Activated CD4-positive, alpha-beta T cell treated with anti-CD3 and anti-CD28 coated beads, Interleukin-2, Interleukin-4, amounts not matched to agents 100 ng/mL and 50 ng/mL, durations not matched to agents 16 hours and 8 hours (primary cell): ENCODE measurements at regions not wholly inside any gene's neighbourhood (a gene's known extent, or its start where the extent isn't known, plus 50 kb on each side); places are given as distances from the start of the nearest gene placed in this dataset.

ENCODE experiments used
- DNase-seq: peaks from one replicate; pipeline ENCODE4 v3.0.0-alpha.2; 2020; ENCODE audit warnings: low spot score

DNA sequence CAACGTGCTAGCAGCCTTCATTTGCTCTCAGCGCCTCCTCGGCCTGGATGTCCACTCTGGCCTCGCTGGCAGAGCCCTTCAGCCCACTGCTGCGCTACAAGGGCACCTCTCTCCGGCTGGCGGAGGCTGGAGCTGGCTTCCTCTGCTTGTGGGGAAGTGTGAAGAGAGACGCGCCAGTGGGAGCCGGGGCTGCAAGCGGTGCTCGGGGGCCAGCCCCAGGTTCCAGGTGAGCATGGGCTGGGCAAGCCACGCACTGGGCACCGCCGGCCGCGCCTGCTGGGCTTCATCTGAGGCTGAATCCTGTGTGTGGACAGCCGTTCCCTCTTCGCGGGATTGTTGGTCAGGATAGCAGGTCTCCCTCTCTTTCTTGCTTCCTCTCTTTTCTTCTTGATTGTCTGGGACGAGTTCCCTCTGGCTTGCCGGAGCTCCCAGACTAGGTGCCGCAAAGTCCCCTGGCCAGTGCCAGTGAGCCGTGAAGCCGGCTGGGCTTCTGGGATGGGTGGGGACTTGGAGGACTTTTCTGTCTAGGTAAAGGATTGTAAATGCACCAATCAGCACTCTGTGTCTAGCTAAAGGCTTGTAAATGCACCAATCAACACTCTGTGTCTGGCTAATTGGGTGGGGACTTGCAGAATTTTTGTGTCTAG is 165.0 kb downstream of the HEPH start:
- DNase-seq: no peak

DNA sequence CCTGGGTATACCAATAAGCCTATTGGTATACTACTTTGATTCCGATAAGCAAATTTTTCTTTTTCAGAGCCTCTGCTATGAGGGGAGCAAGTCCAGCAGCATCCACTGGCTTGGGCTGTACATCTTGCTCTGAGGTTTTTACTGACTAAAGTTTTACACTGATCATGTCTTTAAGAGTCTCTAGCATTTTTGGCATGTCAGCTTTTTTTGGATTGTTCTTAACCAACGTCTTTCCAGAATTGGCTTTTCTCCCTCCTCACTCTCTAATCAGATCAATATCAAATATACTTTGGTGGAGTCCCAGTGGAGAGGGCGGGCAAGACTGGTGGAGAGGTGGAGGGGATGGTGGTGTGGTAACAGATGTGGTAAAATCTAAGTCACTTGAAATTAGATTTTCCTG is 196.8 kb downstream of the HEPH start:
- no peak for DNase-seq

DNA sequence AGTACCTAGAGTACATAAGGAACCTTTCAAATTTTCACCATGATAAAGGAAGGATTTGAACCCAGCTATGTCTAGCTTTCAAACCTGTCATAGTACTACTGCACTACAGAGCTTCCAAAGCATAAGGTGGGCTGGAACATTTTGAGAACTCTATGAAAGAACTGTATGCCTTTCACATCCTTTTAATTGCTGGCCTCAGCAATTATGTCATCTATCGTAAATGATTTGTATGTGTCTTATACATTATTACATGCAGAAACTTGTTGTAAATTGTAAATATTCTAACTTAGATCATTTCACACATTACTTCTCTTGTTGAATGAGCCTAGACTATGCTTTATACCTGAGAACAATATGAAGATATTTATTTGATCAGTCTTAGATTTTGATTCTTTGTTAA is 220.7 kb downstream of the HEPH start:
- no peak for DNase-seq

DNA sequence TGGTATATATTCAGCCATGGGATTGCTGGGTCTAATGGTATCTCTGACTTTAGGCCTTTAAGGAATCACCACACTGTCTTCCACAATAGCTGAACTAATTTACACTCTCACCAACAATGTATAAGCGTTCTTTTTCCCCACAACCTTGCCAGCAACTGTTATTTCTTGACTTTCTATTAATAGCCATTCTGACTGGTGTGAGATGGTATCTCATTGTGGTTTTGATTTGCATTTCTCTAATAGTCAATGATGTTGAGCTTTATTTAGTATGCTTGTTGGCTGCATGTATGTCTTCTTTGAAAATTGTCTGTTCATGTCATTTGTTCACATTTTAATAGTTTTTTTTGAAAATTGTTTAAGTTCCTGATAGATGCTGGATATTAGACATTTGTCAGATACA is 235.2 kb downstream of the HEPH start:
- no peak for DNase-seq

DNA sequence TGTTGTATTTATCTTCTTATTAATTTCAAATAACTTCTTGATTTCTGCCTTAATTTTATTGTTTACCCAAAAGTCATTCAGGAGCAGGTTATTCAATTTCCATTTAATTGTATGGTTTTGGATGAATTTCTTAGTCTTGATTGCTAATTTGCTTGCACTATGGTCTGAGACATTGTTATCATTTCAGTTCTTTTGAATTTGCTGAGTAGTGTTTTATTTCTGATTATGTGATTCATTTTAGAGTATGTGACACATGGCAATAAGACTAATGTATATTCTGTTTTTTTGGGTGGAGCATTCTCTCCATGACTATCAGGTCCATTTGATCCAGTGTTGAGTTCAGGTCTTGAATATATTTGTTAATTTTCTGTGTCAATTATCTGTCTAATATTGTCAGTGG is 236.7 kb downstream of the EDA2R start:
- no peak for DNase-seq

DNA sequence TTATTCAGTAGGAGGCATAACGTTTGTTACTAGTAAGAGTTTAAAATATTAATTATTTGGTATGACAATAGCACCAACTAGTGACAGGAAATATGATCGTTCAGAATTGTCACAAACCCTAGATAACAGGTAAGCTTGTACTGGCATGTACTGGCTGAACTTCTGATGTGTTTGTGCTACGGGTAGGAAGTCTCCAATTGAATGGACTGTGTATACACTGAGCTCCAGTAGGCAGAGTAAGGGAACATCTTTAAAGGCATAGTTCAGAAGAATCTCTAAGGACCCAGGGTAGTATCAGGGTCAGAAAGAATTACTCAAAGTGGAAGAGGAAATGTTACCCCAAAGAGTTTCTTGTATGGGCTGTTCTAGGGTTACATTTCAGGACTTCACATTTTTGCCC is 230.4 kb downstream of the EDA2R start:
- DNase-seq: peak; percentile 7

DNA sequence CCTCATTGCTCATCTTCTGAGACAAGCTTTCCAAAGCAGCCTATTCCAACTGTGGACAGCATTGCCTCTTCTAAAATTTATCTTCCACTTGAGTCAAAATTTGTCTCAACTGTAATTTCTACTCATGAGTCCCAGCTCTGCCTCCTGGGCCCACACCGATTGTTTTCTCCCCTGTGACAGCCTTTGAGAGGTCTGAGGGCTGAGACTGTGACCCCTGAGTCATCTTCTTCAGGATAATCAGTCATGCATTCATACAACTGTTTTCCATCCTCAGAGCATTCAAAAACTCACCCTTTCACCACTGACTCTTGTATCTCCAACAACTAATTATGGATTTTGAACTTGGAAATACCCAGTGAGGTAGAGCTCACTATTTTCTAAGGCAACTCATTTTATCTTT is 228.1 kb downstream of the EDA2R start:
- no peak for DNase-seq
